ENCODE measurements at regions not wholly inside any gene's neighbourhood (a gene's known extent, or its start where the extent isn't known, plus 50 kb on each side); places are given as distances from the start of the nearest gene placed in this dataset.

DNA sequence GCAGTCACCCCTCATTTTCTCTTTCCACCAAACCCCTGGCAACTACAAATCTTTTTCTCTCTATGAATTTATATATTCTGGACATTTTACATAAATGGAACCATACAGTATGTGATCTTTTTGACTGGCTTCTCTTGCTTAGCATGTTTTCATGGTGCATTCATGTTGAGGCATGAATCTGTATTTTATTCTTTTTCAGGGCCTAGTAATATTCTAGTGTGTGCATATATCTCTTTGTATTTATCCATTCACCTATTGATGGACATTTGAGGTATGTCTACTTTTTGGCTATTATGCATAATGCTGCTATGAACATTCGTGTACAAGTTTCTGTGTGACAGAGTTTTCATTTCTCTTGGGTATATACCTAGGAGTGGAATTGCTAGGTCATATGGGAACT is 78.2 kb downstream of the HACD1 start:
- Mint-ChIP-seq H3K36me3 (no peaks in the 10 kb centered on the region), H3K27me3 (no peaks in the 10 kb centered on the region), H3K4me1 (ENCODE audit: unreplicated experiment) (no peaks in the 10 kb centered on the region), H3K4me3 (no peak overlapping the region), H3K9me3 (no peaks in the 10 kb centered on the region), H3K27ac (no peak overlapping the region)
- DNase-seq (ENCODE audit: extremely low spot score, unreplicated experiment) = no peak
- TF ChIP-seq, protein P1, sequence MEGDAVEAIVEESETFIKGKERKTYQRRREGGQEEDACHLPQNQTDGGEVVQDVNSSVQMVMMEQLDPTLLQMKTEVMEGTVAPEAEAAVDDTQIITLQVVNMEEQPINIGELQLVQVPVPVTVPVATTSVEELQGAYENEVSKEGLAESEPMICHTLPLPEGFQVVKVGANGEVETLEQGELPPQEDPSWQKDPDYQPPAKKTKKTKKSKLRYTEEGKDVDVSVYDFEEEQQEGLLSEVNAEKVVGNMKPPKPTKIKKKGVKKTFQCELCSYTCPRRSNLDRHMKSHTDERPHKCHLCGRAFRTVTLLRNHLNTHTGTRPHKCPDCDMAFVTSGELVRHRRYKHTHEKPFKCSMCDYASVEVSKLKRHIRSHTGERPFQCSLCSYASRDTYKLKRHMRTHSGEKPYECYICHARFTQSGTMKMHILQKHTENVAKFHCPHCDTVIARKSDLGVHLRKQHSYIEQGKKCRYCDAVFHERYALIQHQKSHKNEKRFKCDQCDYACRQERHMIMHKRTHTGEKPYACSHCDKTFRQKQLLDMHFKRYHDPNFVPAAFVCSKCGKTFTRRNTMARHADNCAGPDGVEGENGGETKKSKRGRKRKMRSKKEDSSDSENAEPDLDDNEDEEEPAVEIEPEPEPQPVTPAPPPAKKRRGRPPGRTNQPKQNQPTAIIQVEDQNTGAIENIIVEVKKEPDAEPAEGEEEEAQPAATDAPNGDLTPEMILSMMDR (conservative IDR thresholded peaks at IDR 0.05) = no peak

DNA sequence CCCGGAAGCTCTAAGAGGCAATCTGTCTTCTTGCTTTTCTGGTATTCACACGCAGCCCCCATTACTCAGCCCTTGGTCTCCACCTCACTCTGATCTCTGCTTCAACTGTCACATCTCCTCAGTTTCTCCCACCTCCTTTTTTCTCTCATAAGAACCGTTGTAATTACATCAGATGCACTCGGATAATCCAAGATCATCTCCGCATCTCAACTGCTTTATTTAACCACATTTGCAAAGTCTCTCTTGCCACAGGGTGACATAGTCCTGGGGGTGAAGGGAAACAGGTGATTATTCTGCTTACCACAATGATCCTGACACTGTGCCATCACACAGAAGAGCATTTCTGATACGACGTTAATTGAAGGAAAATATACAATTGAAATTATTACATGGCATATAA is 79.9 kb downstream of the HACD1 start:
- TF ChIP-seq, protein P1 (conservative IDR thresholded peaks at IDR 0.05) = no peak
- DNase-seq (ENCODE audit: extremely low spot score, unreplicated experiment) = no peak
- Mint-ChIP-seq H3K36me3 (no peaks in the 10 kb centered on the region), H3K27me3 (no peaks in the 10 kb centered on the region), H3K4me1 (ENCODE audit: unreplicated experiment) (no peaks in the 10 kb centered on the region), H3K9me3 (no peaks in the 10 kb centered on the region), H3K4me3 (no peak overlapping the region), H3K27ac (no peak overlapping the region)

DNA sequence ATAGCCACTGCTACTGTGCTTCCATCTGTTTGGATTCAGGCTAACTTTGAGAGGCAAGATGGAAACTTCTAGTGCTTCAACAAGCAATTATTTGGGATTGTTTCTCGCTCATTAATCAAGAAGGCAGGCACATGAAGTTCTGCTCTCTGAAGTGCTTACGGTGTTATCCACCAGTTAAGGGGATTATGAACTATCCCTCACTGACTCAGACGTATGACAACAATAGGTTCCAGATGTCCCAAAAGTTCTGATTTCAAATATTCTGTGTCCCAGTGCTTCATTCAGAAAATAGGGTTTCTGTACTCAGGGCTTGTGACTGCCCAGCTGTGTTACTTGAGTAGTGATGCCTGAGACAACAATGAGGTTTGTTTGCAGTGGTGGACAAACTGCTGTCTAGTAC is 81.0 kb downstream of the HACD1 start:
- DNase-seq (ENCODE audit: extremely low spot score, unreplicated experiment) = no peak
- no peak overlapping the region for H3K4me3 Mint-ChIP-seq

DNA sequence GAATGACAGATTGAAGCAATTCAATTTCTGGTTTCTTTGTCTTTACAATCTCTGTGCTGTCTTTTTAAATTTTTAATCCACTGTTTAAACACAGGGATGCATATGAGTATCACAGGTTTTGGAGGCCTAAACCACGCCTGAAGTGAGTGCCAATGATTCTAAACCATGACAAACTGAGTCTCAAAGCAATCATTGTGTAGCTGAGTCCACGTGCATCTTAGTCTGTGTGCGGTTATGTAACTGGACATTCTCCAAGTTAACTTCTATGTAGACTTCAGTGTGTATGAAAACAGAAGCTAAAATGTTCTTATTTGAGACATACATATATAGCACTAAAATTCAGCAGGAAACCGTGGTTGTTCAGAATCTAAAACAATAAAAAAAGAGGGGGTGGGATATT is 79.3 kb upstream of the ST8SIA6 start:
- H3K9me3 Mint-ChIP-seq = no peaks in the 10 kb centered on the region
- H3K36me3 Mint-ChIP-seq = no peaks in the 10 kb centered on the region
- TF ChIP-seq, protein P1 (conservative IDR thresholded peaks at IDR 0.05) = no peak
- DNase-seq (ENCODE audit: extremely low spot score, unreplicated experiment) = no peak
- no peak overlapping the region for H3K4me3 Mint-ChIP-seq
- H3K27me3 Mint-ChIP-seq = no peaks in the 10 kb centered on the region
- no peaks in the 10 kb centered on the region for H3K4me1 Mint-ChIP-seq (ENCODE audit: unreplicated experiment)
- no peak overlapping the region for H3K27ac Mint-ChIP-seq

More for the DNA sequence above, 81.0 kb downstream of the HACD1 start:
- no peak overlapping the region for H3K27ac Mint-ChIP-seq
- no peaks in the 10 kb centered on the region for H3K36me3 Mint-ChIP-seq
- TF ChIP-seq, protein P1 (conservative IDR thresholded peaks at IDR 0.05) = no peak
- H3K4me1 Mint-ChIP-seq (ENCODE audit: unreplicated experiment) = no peaks in the 10 kb centered on the region
- H3K9me3 Mint-ChIP-seq = no peaks in the 10 kb centered on the region
- H3K27me3 Mint-ChIP-seq = no peaks in the 10 kb centered on the region

DNA sequence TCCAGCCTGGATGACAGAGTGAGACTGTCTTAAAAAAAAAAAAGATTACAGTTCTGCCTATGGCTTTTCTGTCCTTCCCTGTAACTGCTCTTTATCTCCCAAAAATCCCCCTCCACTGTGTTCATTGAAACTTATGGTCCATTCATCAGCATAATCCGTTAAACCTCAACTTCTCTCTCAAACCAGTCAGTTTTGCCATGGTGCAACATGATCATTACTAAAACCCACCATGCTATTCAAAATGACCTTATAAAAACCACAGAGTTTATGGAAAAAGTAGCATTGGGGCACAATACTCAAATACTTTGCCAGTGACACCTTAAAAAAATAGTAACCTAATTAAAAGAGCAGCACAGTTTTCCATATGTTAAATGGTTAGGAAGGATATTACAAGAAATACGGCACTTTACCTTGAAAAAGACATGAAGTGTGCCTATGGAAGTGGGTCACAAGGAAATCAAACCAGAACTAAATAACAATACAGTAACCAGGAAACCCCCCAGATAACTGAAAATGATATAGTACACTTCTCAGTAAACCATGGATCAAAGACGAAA is 74.0 kb upstream of the ST8SIA6 start:
- H3K27ac Mint-ChIP-seq = no peak overlapping the region
- H3K27me3 Mint-ChIP-seq = no peaks in the 10 kb centered on the region
- H3K9me3 Mint-ChIP-seq = no peaks in the 10 kb centered on the region
- H3K4me3 Mint-ChIP-seq = no peak overlapping the region
- H3K36me3 Mint-ChIP-seq = no peaks in the 10 kb centered on the region
- TF ChIP-seq, protein P1 (conservative IDR thresholded peaks at IDR 0.05) = no peak
- DNase-seq (ENCODE audit: extremely low spot score, unreplicated experiment) = no peak
- H3K4me1 Mint-ChIP-seq (ENCODE audit: unreplicated experiment) = peaks cover 4% of the 10 kb centered on the region
